Astrocyte of the spinal cord (primary cell): ENCODE measurements at regions not wholly inside any gene's neighbourhood (a gene's known extent, or its start where the extent isn't known, plus 50 kb on each side); places are given as distances from the start of the nearest gene placed in this dataset.
A peak's percentile ranks its signal among the peaks of the same experiment; 100 is the strongest.

ENCODE experiments used
- DNase-seq: peaks from one replicate; pipeline ENCODE4 v3.0.0; 2011; ENCODE audit warnings: low read depth, low spot score
- H3K4me3 ChIP-seq: 2 replicates; pipeline ENCODE4 v1.5.1; 2011; ENCODE audit warnings: low read depth, mild to moderate bottlenecking, low read length, moderate library complexity
- in situ Hi-C: cut with HindIII; loops from 2 replicates; pipeline ENCODE4 v1.10.0; 2017; ENCODE audit warnings: low sequenced_read_pairs
- TF ChIP-seq, protein P1 (sequence below): IDR thresholded peaks from 2 replicates; pipeline ENCODE4 v1.5.1; 2012; ENCODE audit warnings: low read depth, mild to moderate bottlenecking, low read length, inconsistent platforms

- in situ Hi-C loops: no loop called here
- TF ChIP-seq, protein P1, sequence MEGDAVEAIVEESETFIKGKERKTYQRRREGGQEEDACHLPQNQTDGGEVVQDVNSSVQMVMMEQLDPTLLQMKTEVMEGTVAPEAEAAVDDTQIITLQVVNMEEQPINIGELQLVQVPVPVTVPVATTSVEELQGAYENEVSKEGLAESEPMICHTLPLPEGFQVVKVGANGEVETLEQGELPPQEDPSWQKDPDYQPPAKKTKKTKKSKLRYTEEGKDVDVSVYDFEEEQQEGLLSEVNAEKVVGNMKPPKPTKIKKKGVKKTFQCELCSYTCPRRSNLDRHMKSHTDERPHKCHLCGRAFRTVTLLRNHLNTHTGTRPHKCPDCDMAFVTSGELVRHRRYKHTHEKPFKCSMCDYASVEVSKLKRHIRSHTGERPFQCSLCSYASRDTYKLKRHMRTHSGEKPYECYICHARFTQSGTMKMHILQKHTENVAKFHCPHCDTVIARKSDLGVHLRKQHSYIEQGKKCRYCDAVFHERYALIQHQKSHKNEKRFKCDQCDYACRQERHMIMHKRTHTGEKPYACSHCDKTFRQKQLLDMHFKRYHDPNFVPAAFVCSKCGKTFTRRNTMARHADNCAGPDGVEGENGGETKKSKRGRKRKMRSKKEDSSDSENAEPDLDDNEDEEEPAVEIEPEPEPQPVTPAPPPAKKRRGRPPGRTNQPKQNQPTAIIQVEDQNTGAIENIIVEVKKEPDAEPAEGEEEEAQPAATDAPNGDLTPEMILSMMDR: no peak
- no peak overlapping the region for H3K4me3 ChIP-seq
- no peak for DNase-seq
Observed at GRCh38 chr4:3343358-3343757, 50.5 kb downstream of the RGS12 start.

- no peak overlapping the region for H3K4me3 ChIP-seq
- in situ Hi-C loops: no loop called here
- TF ChIP-seq, protein P1: no peak
- DNase-seq: no peak
Observed at GRCh38 chr4:3344104-3344503, 51.3 kb downstream of the RGS12 start.

- TF ChIP-seq, protein P1: no peak
- H3K4me3 ChIP-seq: no peak overlapping the region
- DNase-seq: no peak
- in situ Hi-C loops: no loop called here
Observed at GRCh38 chr4:3344596-3344995, 51.8 kb downstream of the RGS12 start.

DNA sequence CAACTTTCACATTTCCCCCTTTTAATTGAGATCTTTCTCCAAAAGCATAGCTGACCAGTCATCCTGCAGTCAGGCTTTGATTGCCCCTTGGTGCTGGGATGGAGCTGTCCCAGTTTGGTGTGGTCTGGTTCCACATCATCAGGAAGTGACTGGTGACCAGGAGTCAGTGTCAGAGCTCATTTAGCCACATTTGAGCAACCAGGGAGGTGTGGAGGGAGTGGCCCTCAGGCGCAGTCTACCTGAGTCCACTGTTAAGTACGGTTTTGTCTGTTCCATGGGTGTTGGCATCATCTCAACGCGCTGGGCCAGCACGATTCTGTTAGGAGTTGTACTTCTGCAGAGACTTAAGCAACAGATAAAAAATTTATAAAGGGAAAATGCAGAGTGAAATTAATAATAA, 52.6 kb downstream of the RGS12 start:
- DNase-seq: no peak
- H3K4me3 ChIP-seq: no peak overlapping the region
- TF ChIP-seq, protein P1: no peak
- in situ Hi-C loops: no loop called here

DNA sequence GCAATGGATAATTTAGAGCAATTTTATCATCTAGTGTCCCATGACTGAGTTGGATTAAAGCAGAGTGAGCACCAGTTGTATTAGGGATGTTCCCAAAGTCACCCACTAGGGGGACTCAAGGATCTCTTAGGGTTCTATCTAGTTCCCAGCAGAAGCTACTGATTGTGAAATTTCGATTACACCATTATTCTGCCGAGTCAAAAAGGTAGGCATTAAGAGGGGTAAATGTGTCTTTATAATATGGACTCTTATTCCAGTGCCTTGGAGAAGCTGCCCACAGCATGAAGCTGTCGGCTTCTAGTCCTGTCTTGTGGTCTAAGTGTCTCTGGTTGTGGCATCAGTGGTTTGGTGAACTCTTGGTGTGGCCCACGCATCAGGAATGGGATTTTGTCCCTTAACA, 53.3 kb downstream of the RGS12 start:
- TF ChIP-seq, protein P1: peak; percentile 84
- in situ Hi-C loops: no loop called here
- peak; percentile 75 for DNase-seq
- H3K4me3 ChIP-seq: no peak overlapping the region

- DNase-seq: no peak
- TF ChIP-seq, protein P1: no peak
- in situ Hi-C loops: no loop called here
- no peak overlapping the region for H3K4me3 ChIP-seq
Observed at GRCh38 chr4:3347871-3348270, 55.0 kb downstream of the RGS12 start.

GRCh38 chr4:3348621-3349020, 55.8 kb downstream of the RGS12 start:
- TF ChIP-seq, protein P1: no peak
- in situ Hi-C loops: no loop called here
- DNase-seq: no peak
- no peak overlapping the region for H3K4me3 ChIP-seq
